Parathyroid adenoma (tissue), 2 donors: ENCODE measurements at regions not wholly inside any gene's neighbourhood (a gene's known extent, or its start where the extent isn't known, plus 50 kb on each side); places are given as distances from the start of the nearest gene placed in this dataset.

Source experiments
- H2AFZ ChIP-seq: fragments of 300-600 bp; sonication (generic); one replicate; pipeline ENCODE4 v1.7.0; 2017; ENCODE audit warnings: antibody characterized with exemption, mild to moderate bottlenecking
- H3K27ac ChIP-seq: fragments of 300-600 bp; sonication (generic); one replicate; pipeline ENCODE4 v1.7.0; 2017
- H3K27me3 ChIP-seq: fragments of 300-600 bp; sonication (generic); one replicate; pipeline ENCODE4 v1.7.0; 2017; ENCODE audit warnings: low read length; ENCODE audit not compliant: control insufficient read depth, insufficient read depth
- H3K36me3 ChIP-seq: fragments of 300-600 bp; sonication (generic); one replicate; pipeline ENCODE4 v1.7.0; 2017; ENCODE audit warnings: low read length; ENCODE audit not compliant: control insufficient read depth, insufficient read depth
- H3K4me1 ChIP-seq: fragments of 300-600 bp; sonication (generic); one replicate; pipeline ENCODE4 v1.7.0; 2017; ENCODE audit warnings: control low read depth
- H3K4me2 ChIP-seq: fragments of 300-600 bp; sonication (generic); one replicate; pipeline ENCODE4 v1.7.0; 2017; ENCODE audit warnings: low read length
- H3K4me3 ChIP-seq: fragments of 300-600 bp; sonication (generic); one replicate; pipeline ENCODE4 v1.7.0; 2017; ENCODE audit warnings: low read depth, low read length
- H3K79me2 ChIP-seq: fragments of 300-600 bp; sonication (generic); one replicate; pipeline ENCODE4 v1.7.0; 2017; ENCODE audit warnings: control low read depth
- H3K9ac ChIP-seq: fragments of 300-600 bp; sonication (generic); one replicate; pipeline ENCODE4 v1.7.0; 2017; ENCODE audit warnings: mild to moderate bottlenecking
- H3K9me3 ChIP-seq: fragments of 300-600 bp; sonication (generic); one replicate; pipeline ENCODE4 v1.7.0; 2017; ENCODE audit warnings: low read length; ENCODE audit not compliant: control insufficient read depth
- TF ChIP-seq, protein P1 (sequence below): fragments of 300-600 bp; sonication (generic); IDR thresholded peaks from one replicate; pipeline ENCODE4 v1.7.0; 2017; ENCODE audit warnings: antibody characterized with exemption, mild to moderate bottlenecking
- donor health status: primary hyperparathyroidism.

GRCh38 chr11:70614034-70614681 lies 215.8 kb downstream of the CTTN start:
- no peak overlapping the region for H3K4me3 ChIP-seq
- no peaks in the 10 kb centered on the region for H3K27me3 ChIP-seq
- H3K27ac ChIP-seq = no peak overlapping the region
- no peak overlapping the region for H3K9ac ChIP-seq
- H3K79me2 ChIP-seq = no peaks in the 10 kb centered on the region
- no peaks in the 10 kb centered on the region for H3K36me3 ChIP-seq
- H3K4me2 ChIP-seq = no peak overlapping the region
- no peaks in the 10 kb centered on the region for H3K9me3 ChIP-seq
- H3K4me1 ChIP-seq = no peaks in the 10 kb centered on the region
- H2AFZ ChIP-seq = no peak overlapping the region
- TF ChIP-seq, protein P1, sequence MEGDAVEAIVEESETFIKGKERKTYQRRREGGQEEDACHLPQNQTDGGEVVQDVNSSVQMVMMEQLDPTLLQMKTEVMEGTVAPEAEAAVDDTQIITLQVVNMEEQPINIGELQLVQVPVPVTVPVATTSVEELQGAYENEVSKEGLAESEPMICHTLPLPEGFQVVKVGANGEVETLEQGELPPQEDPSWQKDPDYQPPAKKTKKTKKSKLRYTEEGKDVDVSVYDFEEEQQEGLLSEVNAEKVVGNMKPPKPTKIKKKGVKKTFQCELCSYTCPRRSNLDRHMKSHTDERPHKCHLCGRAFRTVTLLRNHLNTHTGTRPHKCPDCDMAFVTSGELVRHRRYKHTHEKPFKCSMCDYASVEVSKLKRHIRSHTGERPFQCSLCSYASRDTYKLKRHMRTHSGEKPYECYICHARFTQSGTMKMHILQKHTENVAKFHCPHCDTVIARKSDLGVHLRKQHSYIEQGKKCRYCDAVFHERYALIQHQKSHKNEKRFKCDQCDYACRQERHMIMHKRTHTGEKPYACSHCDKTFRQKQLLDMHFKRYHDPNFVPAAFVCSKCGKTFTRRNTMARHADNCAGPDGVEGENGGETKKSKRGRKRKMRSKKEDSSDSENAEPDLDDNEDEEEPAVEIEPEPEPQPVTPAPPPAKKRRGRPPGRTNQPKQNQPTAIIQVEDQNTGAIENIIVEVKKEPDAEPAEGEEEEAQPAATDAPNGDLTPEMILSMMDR = no peak

DNA sequence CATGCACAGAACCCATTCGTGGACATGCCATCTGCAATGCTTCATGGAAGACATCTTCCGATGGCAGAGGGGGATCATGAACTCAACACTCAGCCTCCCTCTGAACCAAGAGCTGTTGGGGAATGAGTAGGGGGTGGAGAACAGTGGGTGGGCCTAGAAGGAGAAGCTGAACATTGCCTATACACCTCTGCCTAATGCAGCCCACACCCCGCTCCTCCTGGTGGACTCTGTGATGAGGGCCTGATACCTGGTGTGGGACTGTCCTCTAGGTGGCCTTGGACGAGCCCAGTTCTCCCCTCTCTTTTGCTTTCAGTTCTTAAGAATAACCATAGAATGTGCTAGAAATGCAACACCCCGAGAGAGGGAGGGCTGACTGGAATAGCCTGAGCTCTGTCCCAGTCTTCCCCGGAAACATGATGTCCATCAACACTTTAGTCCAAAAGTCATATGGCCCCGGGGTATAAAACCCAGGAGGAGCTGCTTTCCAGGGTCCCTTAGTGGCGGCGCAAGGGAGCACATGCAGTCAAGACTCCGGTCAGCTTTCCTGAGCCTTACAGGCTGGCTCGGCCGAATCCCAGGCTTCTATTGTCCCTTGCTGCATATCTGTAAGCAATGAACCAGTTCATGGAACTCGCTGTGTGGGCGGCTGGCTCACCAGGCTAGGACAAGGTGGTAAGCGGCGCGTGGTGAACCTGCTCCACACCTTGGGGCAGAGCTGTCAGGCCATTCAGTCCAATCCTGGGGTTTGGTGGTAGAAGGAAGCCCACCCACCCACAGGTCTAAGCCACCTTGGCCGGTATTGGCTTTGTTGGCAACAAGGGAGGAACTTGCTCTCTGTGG lies 216.9 kb downstream of the CTTN start:
- H2AFZ ChIP-seq = no peak overlapping the region
- H3K4me1 ChIP-seq = no peaks in the 10 kb centered on the region
- no peak overlapping the region for H3K27ac ChIP-seq
- H3K4me3 ChIP-seq = no peak overlapping the region
- H3K36me3 ChIP-seq = no peaks in the 10 kb centered on the region
- H3K9ac ChIP-seq = no peak overlapping the region
- H3K27me3 ChIP-seq = no peaks in the 10 kb centered on the region
- TF ChIP-seq, protein P1 = no peak
- no peak overlapping the region for H3K4me2 ChIP-seq
- H3K79me2 ChIP-seq = no peaks in the 10 kb centered on the region
- no peaks in the 10 kb centered on the region for H3K9me3 ChIP-seq

DNA sequence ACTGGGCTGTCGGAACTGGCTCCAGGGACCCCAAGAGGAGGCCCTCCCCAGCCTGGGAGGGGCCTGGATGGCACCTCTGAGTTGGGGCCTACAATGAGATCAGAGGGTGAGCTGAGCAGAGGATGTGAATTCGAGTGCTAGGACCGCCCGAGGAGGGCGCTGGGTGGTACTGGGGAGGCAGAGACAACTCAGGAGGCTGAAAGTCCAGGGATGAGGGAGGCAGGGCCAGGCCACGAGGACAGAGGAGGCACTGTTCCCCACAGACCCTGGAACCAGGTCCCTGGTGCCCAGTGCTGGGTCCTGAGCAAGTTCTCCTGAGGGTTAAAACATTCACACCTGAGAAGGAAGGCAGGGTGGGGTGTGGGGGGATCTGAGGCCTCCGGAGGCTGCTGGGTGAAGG lies 218.0 kb downstream of the CTTN start:
- no peaks in the 10 kb centered on the region for H3K9me3 ChIP-seq
- TF ChIP-seq, protein P1 = no peak
- no peak overlapping the region for H3K4me3 ChIP-seq
- no peaks in the 10 kb centered on the region for H3K27me3 ChIP-seq
- H3K79me2 ChIP-seq = no peaks in the 10 kb centered on the region
- no peaks in the 10 kb centered on the region for H3K4me1 ChIP-seq
- no peak overlapping the region for H3K27ac ChIP-seq
- no peak overlapping the region for H3K9ac ChIP-seq
- H2AFZ ChIP-seq = no peak overlapping the region
- H3K4me2 ChIP-seq = no peak overlapping the region
- no peaks in the 10 kb centered on the region for H3K36me3 ChIP-seq

DNA sequence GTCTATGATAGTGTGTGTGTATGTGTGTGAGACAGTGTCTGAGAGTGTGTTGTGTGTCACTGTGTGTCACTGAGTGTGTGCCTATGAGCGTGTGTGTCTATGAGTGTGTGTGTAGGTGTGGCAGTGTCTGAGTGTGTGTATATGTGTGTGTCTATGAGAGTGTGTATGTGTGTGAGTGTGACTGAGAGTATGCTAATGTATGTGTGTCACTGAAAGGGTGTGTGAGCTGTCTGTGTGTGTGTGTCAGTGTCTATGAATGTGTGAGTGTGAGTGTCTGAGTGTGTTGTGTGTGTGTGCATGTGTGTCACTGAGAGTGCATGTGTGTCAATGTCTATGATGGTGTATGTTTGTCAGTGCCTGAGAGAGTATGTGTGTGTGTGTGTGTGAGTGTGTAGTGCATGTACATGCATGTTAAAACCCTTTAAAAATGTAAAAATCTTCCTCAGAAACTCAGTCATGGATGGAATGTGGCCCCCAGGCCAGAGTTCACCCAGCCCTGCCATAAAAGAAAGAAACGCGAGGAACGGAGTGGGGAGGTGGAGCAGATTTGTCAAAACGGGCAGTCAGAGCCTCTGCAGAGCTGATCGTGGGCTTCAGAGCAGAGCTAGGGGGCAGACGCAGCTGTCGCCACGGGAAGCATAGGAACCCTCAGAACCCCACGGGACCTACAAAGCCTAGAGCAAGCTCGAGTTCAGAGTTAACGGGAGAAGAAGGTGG lies 218.8 kb downstream of the CTTN start:
- Histone ChIP-seq H3K4me1 (no peaks in the 10 kb centered on the region), H3K9ac (no peak overlapping the region), H3K27ac (no peak overlapping the region), H3K79me2 (no peaks in the 10 kb centered on the region), H3K27me3 (no peaks in the 10 kb centered on the region), H3K9me3 (no peaks in the 10 kb centered on the region), H3K4me3 (no peak overlapping the region), H3K4me2 (no peak overlapping the region), H2AFZ (no peak overlapping the region), H3K36me3 (no peaks in the 10 kb centered on the region)
- TF ChIP-seq, protein P1 = no peak
